Caco-2 (cell line): ENCODE measurements at regions not wholly inside any gene's neighbourhood (a gene's known extent, or its start where the extent isn't known, plus 50 kb on each side); places are given as distances from the start of the nearest gene placed in this dataset.

ENCODE experiments used
- BruUV-seq: library from RNA; stranded (reverse); fragments of 400-500 nt; replicated peaks from 2 replicates; lab custom pipeline; 2021; lab: Mats Ljungman, UMichigan
- CTCF ChIA-PET: fragments of 300-600 bp; sonication (Branson Sonifier 250); formaldehyde crosslinking; loops from one replicate; lab custom pipeline; 2022; ENCODE audit warnings: antibody characterized with exemption; lab: Charles Lee
- POLR2A ChIA-PET: fragments of 300-600 bp; sonication (Branson Sonifier 250); formaldehyde crosslinking; loops from one replicate; lab custom pipeline; 2022; ENCODE audit warnings: antibody characterized with exemption; lab: Charles Lee
- DNase-seq, 2 experiments: peaks; one replicate each; pipeline versions ENCODE4 v3.0.0 to v3.0.0-alpha.2; 2020 to 2022
- H3K27me3 ChIP-seq: replicated peaks from 2 replicates; pipeline ENCODE4 v1.6.0; 2011; ENCODE audit warnings: low read length; ENCODE audit not compliant: control insufficient read depth, insufficient read depth
- H3K36me3 ChIP-seq: 2 replicates; pipeline ENCODE4 v1.5.1; 2011; ENCODE audit warnings: low read length; ENCODE audit not compliant: control insufficient read depth, insufficient read depth
- H3K4me1 ChIP-seq: fragments of 250-450 bp; sonication (Bioruptor Pico); 2 replicates; pipeline ENCODE4 v1.5.1; 2020; ENCODE audit warnings: mild to moderate bottlenecking
- H3K4me3 ChIP-seq: 2 replicates; pipeline ENCODE4 v1.5.1; 2011; ENCODE audit warnings: low read depth, mild to moderate bottlenecking, control low read depth, low read length
- H3K9me3 ChIP-seq: fragments of 250-450 bp; sonication (Bioruptor Pico); 2 replicates; pipeline ENCODE4 v1.5.1; 2020; ENCODE audit warnings: mild to moderate bottlenecking, moderate library complexity
- H3K27ac Mint-ChIP-seq: one replicate; pipeline ENCODE4 v1.8.0; 2022; ENCODE audit warnings: mixed read lengths; ENCODE audit not compliant: unreplicated experiment
- H3K27me3 Mint-ChIP-seq: one replicate; pipeline ENCODE4 v1.8.0; 2022; ENCODE audit warnings: mixed read lengths; ENCODE audit not compliant: insufficient read depth, unreplicated experiment
- H3K36me3 Mint-ChIP-seq: one replicate; pipeline ENCODE4 v1.8.0; 2022; ENCODE audit warnings: mild to moderate bottlenecking, mixed read lengths; ENCODE audit not compliant: insufficient read depth, unreplicated experiment
- H3K4me1 Mint-ChIP-seq: one replicate; pipeline ENCODE4 v1.8.0; 2022; ENCODE audit warnings: low read depth, mixed read lengths; ENCODE audit not compliant: unreplicated experiment
- H3K4me3 Mint-ChIP-seq: one replicate; pipeline ENCODE4 v1.8.0; 2022; ENCODE audit warnings: mild to moderate bottlenecking, moderate library complexity, mixed read lengths; ENCODE audit not compliant: unreplicated experiment
- H3K9me3 Mint-ChIP-seq: one replicate; pipeline ENCODE4 v1.8.0; 2022; ENCODE audit warnings: mixed read lengths; ENCODE audit not compliant: unreplicated experiment
- intact Hi-C: fragments of 100-400 bp; cut with micrococcal nuclease; formaldehyde crosslinking; loops from one replicate; pipeline ENCODE4 v1.10.0; 2022; ENCODE audit not compliant: unreplicated experiment
- TF ChIP-seq, protein P1 (sequence below), 2 experiments: fragments of 200-600 bp in 1 of 2; IDR thresholded peaks; 1 replicate in 1 of 2; 2 replicates in 1 of 2; pipeline versions ENCODE4 v1.5.1 to v1.8.0; 2011 to 2022; ENCODE audit warnings: antibody characterized with exemption in 1 of 2, control low read depth in 1 of 2, inconsistent platforms in 1 of 2, low read depth in 1 of 2, low read length in 1 of 2, mild to moderate bottlenecking in 1 of 2, moderate library complexity in 1 of 2; ENCODE audit not compliant: insufficient read depth in 1 of 2, severe bottlenecking in 1 of 2, unreplicated experiment in 1 of 2

DNA sequence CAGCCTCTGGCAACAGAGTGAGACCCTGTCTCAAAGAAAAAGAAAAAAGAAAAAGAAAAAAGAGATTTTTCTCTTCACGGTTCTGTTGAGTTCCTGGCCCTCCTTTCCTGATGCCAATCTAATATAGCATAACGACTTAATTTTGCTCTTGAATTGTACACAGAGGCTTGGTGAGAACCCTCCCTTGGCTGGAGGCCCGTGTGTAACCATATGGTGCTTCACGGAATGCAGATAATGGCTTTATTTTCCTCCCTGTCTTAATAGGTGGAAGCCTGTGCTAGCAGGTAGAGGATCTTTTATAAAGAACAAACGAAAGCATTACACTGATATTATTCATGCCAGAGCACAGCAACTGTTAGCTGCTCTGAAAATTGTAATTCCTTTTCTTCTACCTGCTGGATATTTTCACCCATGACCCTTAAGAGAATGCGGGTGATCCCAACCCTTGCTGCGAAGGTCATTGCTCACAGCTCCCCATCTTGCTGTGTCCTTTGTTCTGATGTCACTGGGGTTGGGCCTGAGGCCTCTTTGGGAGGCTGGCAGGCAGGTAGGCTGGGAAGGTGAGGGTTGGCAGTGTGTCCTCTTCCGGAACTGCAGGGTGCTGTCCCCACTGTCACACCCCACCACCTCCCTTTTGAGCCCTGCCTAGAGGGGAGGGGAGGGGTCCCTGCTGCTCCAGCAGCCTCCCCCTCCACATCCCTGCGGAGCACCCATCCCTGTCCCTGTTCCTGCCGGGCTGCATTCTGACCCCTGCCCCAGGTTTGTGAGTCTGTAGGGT lies 83.8 kb upstream of the STOX2 start:
- Mint-ChIP-seq H3K4me3 (no peak overlapping the region), H3K27me3 (no peaks in the 10 kb centered on the region), H3K4me1 (no peaks in the 10 kb centered on the region), H3K9me3 (no peaks in the 10 kb centered on the region), H3K36me3 (no peaks in the 10 kb centered on the region), H3K27ac (no peak overlapping the region)
- CTCF ChIA-PET: no interaction called here
- no TSS peak for BruUV-seq
- intact Hi-C loops: no loop called here
- POLR2A ChIA-PET: no interaction called here
- H3K9me3 ChIP-seq: no peaks in the 10 kb centered on the region
- H3K4me3 ChIP-seq: no peak overlapping the region
- no peaks in the 10 kb centered on the region for H3K36me3 ChIP-seq
- DNase-seq: no peak
- H3K27me3 ChIP-seq: no peaks in the 10 kb centered on the region
- no peaks in the 10 kb centered on the region for H3K4me1 ChIP-seq
- TF ChIP-seq, protein P1, sequence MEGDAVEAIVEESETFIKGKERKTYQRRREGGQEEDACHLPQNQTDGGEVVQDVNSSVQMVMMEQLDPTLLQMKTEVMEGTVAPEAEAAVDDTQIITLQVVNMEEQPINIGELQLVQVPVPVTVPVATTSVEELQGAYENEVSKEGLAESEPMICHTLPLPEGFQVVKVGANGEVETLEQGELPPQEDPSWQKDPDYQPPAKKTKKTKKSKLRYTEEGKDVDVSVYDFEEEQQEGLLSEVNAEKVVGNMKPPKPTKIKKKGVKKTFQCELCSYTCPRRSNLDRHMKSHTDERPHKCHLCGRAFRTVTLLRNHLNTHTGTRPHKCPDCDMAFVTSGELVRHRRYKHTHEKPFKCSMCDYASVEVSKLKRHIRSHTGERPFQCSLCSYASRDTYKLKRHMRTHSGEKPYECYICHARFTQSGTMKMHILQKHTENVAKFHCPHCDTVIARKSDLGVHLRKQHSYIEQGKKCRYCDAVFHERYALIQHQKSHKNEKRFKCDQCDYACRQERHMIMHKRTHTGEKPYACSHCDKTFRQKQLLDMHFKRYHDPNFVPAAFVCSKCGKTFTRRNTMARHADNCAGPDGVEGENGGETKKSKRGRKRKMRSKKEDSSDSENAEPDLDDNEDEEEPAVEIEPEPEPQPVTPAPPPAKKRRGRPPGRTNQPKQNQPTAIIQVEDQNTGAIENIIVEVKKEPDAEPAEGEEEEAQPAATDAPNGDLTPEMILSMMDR (IDR thresholded peaks at IDR 0.05; ENCODE audit: insufficient read depth in 1 of 2, low read depth in 1 of 2, low read length in 1 of 2, severe bottlenecking in 1 of 2, unreplicated experiment in 1 of 2): no peak

DNA sequence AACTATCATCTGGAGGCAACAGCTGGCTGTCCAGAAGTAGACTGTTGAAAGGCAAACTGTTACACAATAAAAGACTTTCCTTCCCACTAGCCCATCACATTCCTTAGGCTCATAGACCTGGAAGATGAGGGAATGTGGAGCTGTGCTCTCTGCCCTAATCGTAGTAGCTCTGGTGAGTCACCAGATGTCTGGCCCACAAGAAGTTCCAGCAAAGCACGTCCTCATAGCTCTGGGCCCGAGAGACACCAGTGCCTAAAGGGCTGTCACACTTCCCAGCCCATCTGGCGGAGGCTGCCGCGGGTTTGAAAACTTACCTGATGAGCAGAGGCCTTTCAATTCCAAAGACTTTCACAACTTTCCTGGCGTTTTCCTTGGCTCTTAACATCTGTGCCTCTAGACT lies 81.7 kb upstream of the STOX2 start:
- H3K4me3 Mint-ChIP-seq: no peak overlapping the region
- no peaks in the 10 kb centered on the region for H3K9me3 ChIP-seq
- H3K27me3 Mint-ChIP-seq: no peaks in the 10 kb centered on the region
- H3K36me3 ChIP-seq: no peaks in the 10 kb centered on the region
- ChIA-PET POLR2A (no interaction called here), CTCF (interaction anchor here (0.7 kb wide), 1 partner anchor 344 kb away, joined by 4 read pairs; no protein-coding TSS in a partner anchor)
- no peaks in the 10 kb centered on the region for H3K9me3 Mint-ChIP-seq
- no peaks in the 10 kb centered on the region for H3K4me1 ChIP-seq
- no peak overlapping the region for H3K27ac Mint-ChIP-seq
- intact Hi-C loops: no loop called here
- H3K4me1 Mint-ChIP-seq: no peaks in the 10 kb centered on the region
- no peak for DNase-seq
- BruUV-seq: no TSS peak
- no peak overlapping the region for H3K4me3 ChIP-seq
- H3K27me3 ChIP-seq: no peaks in the 10 kb centered on the region
- TF ChIP-seq, protein P1 (IDR thresholded peaks at IDR 0.05; ENCODE audit: insufficient read depth in 1 of 2, low read depth in 1 of 2, low read length in 1 of 2, severe bottlenecking in 1 of 2, unreplicated experiment in 1 of 2): no peak
- H3K36me3 Mint-ChIP-seq: no peaks in the 10 kb centered on the region

DNA sequence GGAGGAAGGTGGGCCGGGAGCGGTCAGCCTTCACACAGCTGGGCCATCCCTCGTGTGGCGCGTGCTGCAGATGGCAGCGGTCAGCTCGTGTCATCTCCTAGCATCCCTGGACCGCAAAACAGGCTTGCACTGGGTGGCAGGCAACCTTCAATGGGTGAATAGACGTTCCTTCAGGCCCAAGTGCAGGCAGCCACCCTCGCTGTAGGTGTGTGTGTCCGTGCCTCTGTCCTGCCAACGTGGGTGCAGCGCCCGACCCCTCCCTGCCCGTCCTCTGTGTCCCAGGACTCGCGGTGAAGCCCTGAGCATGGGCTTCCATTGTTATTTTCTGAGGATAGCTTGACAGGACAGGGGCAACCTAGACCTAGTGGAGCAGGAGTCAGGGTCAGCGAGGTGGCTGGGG lies 79.8 kb upstream of the STOX2 start:
- no TSS peak for BruUV-seq
- TF ChIP-seq, protein P1 (IDR thresholded peaks at IDR 0.05; ENCODE audit: insufficient read depth in 1 of 2, low read depth in 1 of 2, low read length in 1 of 2, severe bottlenecking in 1 of 2, unreplicated experiment in 1 of 2): no peak
- Histone ChIP-seq H3K9me3 (no peaks in the 10 kb centered on the region), H3K4me1 (no peaks in the 10 kb centered on the region), H3K27me3 (no peaks in the 10 kb centered on the region), H3K36me3 (no peaks in the 10 kb centered on the region), H3K4me3 (no peak overlapping the region)
- ChIA-PET POLR2A (no interaction called here), CTCF (no interaction called here)
- no peaks in the 10 kb centered on the region for H3K27me3 Mint-ChIP-seq
- H3K36me3 Mint-ChIP-seq: no peaks in the 10 kb centered on the region
- intact Hi-C loops: no loop called here
- H3K4me1 Mint-ChIP-seq: no peaks in the 10 kb centered on the region
- no peak for DNase-seq
- H3K27ac Mint-ChIP-seq: no peak overlapping the region
- H3K4me3 Mint-ChIP-seq: no peak overlapping the region
- H3K9me3 Mint-ChIP-seq: no peaks in the 10 kb centered on the region
